Endothelial cell of umbilical vein (primary cell): ENCODE measurements at regions not wholly inside any gene's neighbourhood (a gene's known extent, or its start where the extent isn't known, plus 50 kb on each side); places are given as distances from the start of the nearest gene placed in this dataset.

Source experiments
- BruUV-seq: library from RNA; stranded (reverse); fragments of 400-500 nt; replicated peaks from 2 replicates; lab custom pipeline; 2021; lab: Mats Ljungman, UMichigan
- CTCF ChIA-PET: fragments of 300-600, 350-600 bp; sonication (Branson Sonifier 250); formaldehyde crosslinking; loops from one replicate; lab custom pipeline; 2021; ENCODE audit warnings: antibody characterized with exemption, inconsistent platforms; lab: Charles Lee
- POLR2A ChIA-PET: fragments of 300-600, 350-600 bp; sonication (Branson Sonifier 250); formaldehyde crosslinking; loops from one replicate; lab custom pipeline; 2021; ENCODE audit warnings: antibody characterized with exemption, inconsistent platforms; lab: Charles Lee
- DNase-seq: peaks from one replicate; pipeline ENCODE4 v3.0.0-alpha.2; 2011; ENCODE audit warnings: low read depth, low spot score
- FAIRE-seq: peaks from 2 replicates; lab custom pipeline; 2011; peaks lifted over from hg19 to GRCh38; lab: Jason Lieb, UNC
- H2AFZ ChIP-seq: 2 replicates; pipeline ENCODE4 v1.6.0; 2012; ENCODE audit warnings: low read depth, low read length, control low read depth, inconsistent platforms
- H3K27ac ChIP-seq: 2 replicates; pipeline ENCODE4 v1.5.1; 2011; ENCODE audit warnings: low read depth, mild to moderate bottlenecking, control low read depth, low read length, moderate library complexity; ENCODE audit not compliant: insufficient read depth
- H3K27me3 ChIP-seq, 2 experiments: 2 replicates each; pipeline versions ENCODE4 v1.6.0 to v1.6.1; 2011; ENCODE audit warnings: low read length in 2 of 2, mixed read lengths in 1 of 2; ENCODE audit not compliant: control insufficient read depth in 2 of 2, insufficient read depth in 2 of 2
- H3K36me3 ChIP-seq, 2 experiments: 2 replicates in 1 of 2; 3 replicates in 1 of 2; pipeline ENCODE4 v1.5.1; 2011; ENCODE audit warnings: low read length in 2 of 2, mild to moderate bottlenecking in 1 of 2, moderate library complexity in 1 of 2; ENCODE audit not compliant: control insufficient read depth in 2 of 2, insufficient read depth in 2 of 2; ENCODE audit errors: extremely low read depth in 1 of 2
- H3K4me1 ChIP-seq: 3 replicates; pipeline ENCODE4 v1.5.1; 2011; ENCODE audit warnings: mild to moderate bottlenecking, low read length; ENCODE audit not compliant: control insufficient read depth, insufficient read depth; ENCODE audit errors: extremely low read depth
- H3K4me2 ChIP-seq: 2 replicates; pipeline ENCODE4 v1.6.1; 2011; ENCODE audit warnings: low read length, control low read depth, mixed read lengths; ENCODE audit not compliant: insufficient read depth
- H3K4me3 ChIP-seq, 3 experiments: fragments of 200-600 bp in 1 of 3; sonication (generic), shearing (Covaris generic) in 1 of 3; replicated peaks in 1 of 3; 2 replicates each; pipeline ENCODE4 v1.5.1; 2011 to 2016; ENCODE audit warnings: control low read depth in 3 of 3, low read length in 3 of 3, mild to moderate bottlenecking in 2 of 3, inconsistent platforms in 1 of 3, low read depth in 1 of 3, moderate library complexity in 1 of 3; ENCODE audit not compliant: insufficient read depth in 1 of 3
- H3K79me2 ChIP-seq: 2 replicates; pipeline ENCODE4 v1.6.0; 2012; ENCODE audit warnings: low read length, inconsistent platforms; ENCODE audit not compliant: control insufficient read depth, insufficient read depth
- H3K9ac ChIP-seq: replicated peaks from 2 replicates; pipeline ENCODE3; 2011; ENCODE audit warnings: low read length, control low read depth; ENCODE audit not compliant: insufficient read depth; ENCODE audit errors: extremely low read depth
- H3K9me1 ChIP-seq: replicated peaks from 3 replicates; pipeline ENCODE4 v1.6.0; 2011; ENCODE audit warnings: mild to moderate bottlenecking, low read length; ENCODE audit not compliant: control insufficient read depth, insufficient read depth; ENCODE audit errors: extremely low read depth
- H3K9me3 ChIP-seq: replicated peaks from 2 replicates; pipeline ENCODE4 v1.5.1; 2012; ENCODE audit warnings: low read length, inconsistent platforms; ENCODE audit not compliant: control insufficient read depth, insufficient read depth
- H4K20me1 ChIP-seq: replicated peaks from 2 replicates; pipeline ENCODE3; 2011; ENCODE audit warnings: mild to moderate bottlenecking, low read length; ENCODE audit not compliant: control insufficient read depth, insufficient read depth; ENCODE audit errors: extremely low read depth
- CTCF ChIP-seq, 2 donors: IDR thresholded peaks; 1 replicate in 1 of 2; 2 replicates in 1 of 2; pipeline ENCODE4 v1.5.1; 2011; ENCODE audit warnings: low read length in 2 of 2, mild to moderate bottlenecking in 2 of 2, moderate library complexity in 2 of 2, control low read depth in 1 of 2, inconsistent platforms in 1 of 2, low read depth in 1 of 2; ENCODE audit not compliant: insufficient read depth in 1 of 2; ENCODE audit errors: extremely low read depth in 1 of 2
- EZH2 ChIP-seq: IDR thresholded peaks from 2 replicates; pipeline ENCODE4 v1.6.1; 2012; ENCODE audit warnings: borderline replicate concordance, low read depth, mild to moderate bottlenecking, moderate library complexity, low read length, inconsistent platforms; ENCODE audit not compliant: severe bottlenecking
- FOS ChIP-seq: IDR thresholded peaks from 2 replicates; pipeline ENCODE4 v1.6.1; 2011; ENCODE audit warnings: mild to moderate bottlenecking, low read length, moderate library complexity, borderline replicate concordance; ENCODE audit not compliant: insufficient read depth
- GATA2 ChIP-seq: IDR thresholded peaks from 2 replicates; pipeline ENCODE4 v1.7.0; 2011; ENCODE audit warnings: low read depth, mild to moderate bottlenecking, moderate library complexity, mixed read lengths, low read length; ENCODE audit not compliant: insufficient read length, insufficient read depth
- JUN ChIP-seq: IDR thresholded peaks from 2 replicates; pipeline ENCODE4 v1.6.1; 2011; ENCODE audit warnings: borderline replicate concordance, low read depth; ENCODE audit not compliant: insufficient read length, insufficient read depth
- MAX ChIP-seq: IDR thresholded peaks from 2 replicates; pipeline ENCODE4 v1.6.1; 2011; ENCODE audit not compliant: insufficient read depth, insufficient read length
- MYC ChIP-seq: IDR thresholded peaks from one replicate; pipeline ENCODE4 v1.6.1; 2011; ENCODE audit warnings: mild to moderate bottlenecking, low read depth, low read length
- POLR2A ChIP-seq: IDR thresholded peaks from 2 replicates; pipeline ENCODE4 v1.6.1; 2012; ENCODE audit warnings: low read depth, mild to moderate bottlenecking, control low read depth, low read length
- POLR2AphosphoS5 ChIP-seq: IDR thresholded peaks from 2 replicates; pipeline ENCODE4 v1.6.1; 2012; ENCODE audit warnings: low read depth, mild to moderate bottlenecking, control low read depth, low read length, moderate library complexity; ENCODE audit not compliant: insufficient read depth
- dilution Hi-C: fragments of 300-500 bp; cut with MboI; formaldehyde crosslinking; loops from one replicate; pipeline ENCODE4 v1.15.0; 2019; ENCODE audit warnings: low sequenced_read_pairs; ENCODE audit not compliant: extremely low pct_ligation_motif_present
- intact Hi-C: fragments of 100-400 bp; cut with micrococcal nuclease; formaldehyde crosslinking; loops from one replicate; pipeline ENCODE4 v1.10.0; 2022

- Histone ChIP-seq H4K20me1 (no peaks in the 10 kb centered on the region), H3K4me3 (no peak overlapping the region), H3K9ac (no peak overlapping the region), H3K4me2 (no peak overlapping the region), H3K36me3 (no peaks in the 10 kb centered on the region), H3K4me1 (no peaks in the 10 kb centered on the region), H3K27me3 (no peaks in the 10 kb centered on the region), H3K9me1 (no peaks in the 10 kb centered on the region), H3K27ac (no peak overlapping the region), H3K9me3 (no peaks in the 10 kb centered on the region), H2AFZ (no peak overlapping the region), H3K79me2 (no peaks in the 10 kb centered on the region)
- DNase-seq: no peak
- no TSS peak for BruUV-seq
- CTCF ChIA-PET: no interaction called here
- POLR2A ChIA-PET: no interaction called here
- FAIRE-seq: no peak
- no peak for TF ChIP-seq POLR2A
- TF ChIP-seq MYC: no peak
- TF ChIP-seq JUN: no peak
- no peak for TF ChIP-seq EZH2
- TF ChIP-seq FOS: no peak
- intact Hi-C loops: no loop called here
- dilution Hi-C loops: no loop called here
These were observed 79.2 kb upstream of the MRPS30 start for GRCh38 chr5:44729536-44729935.

GRCh38 chr5:44727100-44727499, 81.6 kb upstream of the MRPS30 start:
- DNase-seq (no peak), FAIRE-seq (no peak)
- no peaks in the 10 kb centered on the region for H3K9me3 ChIP-seq
- H3K27ac ChIP-seq: no peak overlapping the region
- H2AFZ ChIP-seq: no peak overlapping the region
- no peak overlapping the region for H3K4me2 ChIP-seq
- H3K36me3 ChIP-seq: no peaks in the 10 kb centered on the region
- no peaks in the 10 kb centered on the region for H3K4me1 ChIP-seq
- TF ChIP-seq POLR2AphosphoS5 (no peak), FOS (no peak), MYC (no peak), GATA2 (no peak), CTCF (IDR thresholded peaks at IDR 0.05; ENCODE audit: extremely low read depth in 1 of 2, insufficient read depth in 1 of 2, low read depth in 1 of 2, low read length in 2 of 2) (no peak), EZH2 (no peak), MAX (no peak), POLR2A (no peak), JUN (no peak)
- no peak overlapping the region for H3K4me3 ChIP-seq
- dilution Hi-C loops: no loop called here
- no peaks in the 10 kb centered on the region for H3K79me2 ChIP-seq
- intact Hi-C loops: no loop called here
- POLR2A ChIA-PET: no interaction called here
- BruUV-seq: no TSS peak
- no peak overlapping the region for H3K9ac ChIP-seq
- no peaks in the 10 kb centered on the region for H3K9me1 ChIP-seq
- CTCF ChIA-PET: no interaction called here
- no peaks in the 10 kb centered on the region for H3K27me3 ChIP-seq
- H4K20me1 ChIP-seq: no peaks in the 10 kb centered on the region
